Lower leg skin (tissue), 4 donors: ENCODE measurements at regions not wholly inside any gene's neighbourhood (a gene's known extent, or its start where the extent isn't known, plus 50 kb on each side); places are given as distances from the start of the nearest gene placed in this dataset.

Experiments used
- DNase-seq, 2 donors: peaks; one replicate each; pipeline ENCODE4 v3.0.0-alpha.2; 2019; ENCODE audit warnings: low spot score in 2 of 2
- H3K4me3 ChIP-seq: fragments of 200-600 bp; sonication (generic); 2 replicates; pipeline ENCODE4 v1.5.1; 2017; ENCODE audit warnings: mild to moderate bottlenecking, low read depth; ENCODE audit not compliant: poor library complexity, severe bottlenecking
- CTCF ChIP-seq, 3 donors: fragments of 450-650 bp; IDR thresholded peaks; one replicate each; pipeline ENCODE4 v1.5.1; 2016; ENCODE audit warnings: antibody characterized with exemption in 3 of 3, mild to moderate bottlenecking in 3 of 3, moderate library complexity in 2 of 3
- POLR2A ChIP-seq, 2 donors: fragments of 450-650 bp; IDR thresholded peaks; one replicate each; pipeline ENCODE4 v1.6.1; 2016 to 2017; ENCODE audit warnings: antibody characterized with exemption in 2 of 2, mild to moderate bottlenecking in 1 of 2, moderate library complexity in 1 of 2
- WGBS, 2 donors: methylation state at CpG; one replicate each; pipeline ENCODE4 v1.1.5; 2018; 5-methylcytosine and 5-hydroxymethylcytosine counted together
- intact Hi-C: fragments of 100-400 bp; cut with DNase I; formaldehyde crosslinking; loops from one replicate; pipeline ENCODE4 v1.15.0; 2023; ENCODE audit warnings: low total_unique reads

- TF ChIP-seq CTCF (IDR thresholded peaks at IDR 0.05): no peak
- no peak for TF ChIP-seq POLR2A (IDR thresholded peaks at IDR 0.05)
- no peak for DNase-seq
- H3K4me3 ChIP-seq: no peak overlapping the region
- 84 to 86% methylated on average over 14 of the region's 14 CpGs for WGBS, 2 donors
- intact Hi-C loops: no loop called here
Observed at GRCh38 chr3:127090218-127091160, 102.4 kb upstream of the PRR23E start.

GRCh38 chr3:127091376-127091775 is 101.6 kb upstream of the PRR23E start:
- 91 to 92% methylated on average over 8 of the region's 8 CpGs for WGBS, 2 donors
- TF ChIP-seq CTCF (IDR thresholded peaks at IDR 0.05): no peak
- intact Hi-C loops: no loop called here
- no peak for DNase-seq
- no peak overlapping the region for H3K4me3 ChIP-seq

- DNase-seq: no peak
- no peak for TF ChIP-seq CTCF (IDR thresholded peaks at IDR 0.05)
- no peak for TF ChIP-seq POLR2A (IDR thresholded peaks at IDR 0.05)
- 96 to 100% methylated on average over 4 of the region's 4 CpGs for WGBS, 2 donors
- no peak overlapping the region for H3K4me3 ChIP-seq
- intact Hi-C loops: no loop called here
Observed at GRCh38 chr3:127092368-127092767, 100.6 kb upstream of the PRR23E start.

- 50 to 64% methylated on average over 10 to 11 of the region's 11 CpGs for WGBS, 2 donors
- TF ChIP-seq POLR2A (IDR thresholded peaks at IDR 0.05) (no peak), CTCF (IDR thresholded peaks at IDR 0.05) (no peak)
- DNase-seq: no peak
- no peak overlapping the region for H3K4me3 ChIP-seq
- intact Hi-C loops: no loop called here
Observed at GRCh38 chr3:127092776-127093175, 100.2 kb upstream of the PRR23E start.

GRCh38 chr3:127093312-127093711 is 99.6 kb upstream of the PRR23E start:
- TF ChIP-seq POLR2A (IDR thresholded peaks at IDR 0.05): no peak
- no peak for TF ChIP-seq CTCF (IDR thresholded peaks at IDR 0.05)
- intact Hi-C loops: no loop called here
- DNase-seq: no peak
- no peak overlapping the region for H3K4me3 ChIP-seq
- 81 to 87% methylated on average over 9 of the region's 9 CpGs for WGBS, 2 donors
